SK-N-MC (cell line): ENCODE measurements at regions not wholly inside any gene's neighbourhood (a gene's known extent, or its start where the extent isn't known, plus 50 kb on each side); places are given as distances from the start of the nearest gene placed in this dataset.

Experiments
- DNase-seq: peaks from one replicate; pipeline ENCODE4 v3.0.0-alpha.2; 2011; ENCODE audit warnings: low read depth, low spot score
- H3K27ac ChIP-seq: fragments of 200-600 bp; sonication (generic); 2 replicates; pipeline ENCODE4 v1.5.1; 2016; ENCODE audit warnings: mixed run types
- H3K36me3 ChIP-seq: fragments of 200-600 bp; sonication (generic); 2 replicates; pipeline ENCODE4 v1.6.1; 2017; ENCODE audit warnings: antibody characterized with exemption, low read length, mixed read lengths; ENCODE audit not compliant: insufficient read depth
- H3K4me3 ChIP-seq: fragments of 200-600 bp; sonication (generic); 2 replicates; pipeline ENCODE4 v1.5.1; 2016
- H3K9ac ChIP-seq: fragments of 200-600 bp; sonication (generic); 2 replicates; pipeline ENCODE4 v1.8.0; 2017; ENCODE audit warnings: mixed run types, mixed read lengths; ENCODE audit not compliant: insufficient read length
- H3K9me3 ChIP-seq: fragments of 200-600 bp; sonication (generic); 2 replicates; pipeline ENCODE4 v1.6.1; 2017; ENCODE audit warnings: low read depth, mild to moderate bottlenecking, antibody characterized with exemption, low read length, moderate library complexity, mixed read lengths
- EZH2 ChIP-seq: fragments of 200-600 bp; sonication (generic); IDR thresholded peaks from one replicate; pipeline ENCODE4 v1.6.1; 2017; ENCODE audit warnings: antibody characterized with exemption
- FOXP2 ChIP-seq: optimal IDR thresholded peaks from 2 replicates; pipeline ENCODE3; 2011; ENCODE audit warnings: mild to moderate bottlenecking, moderate library complexity; ENCODE audit not compliant: insufficient read depth; ENCODE audit errors: extremely low read length, control extremely low read depth
- POLR2AphosphoS5 ChIP-seq: IDR thresholded peaks from 2 replicates; pipeline ENCODE4 v1.6.1; 2012; ENCODE audit warnings: mild to moderate bottlenecking, low read depth, low read length, borderline replicate concordance

DNA sequence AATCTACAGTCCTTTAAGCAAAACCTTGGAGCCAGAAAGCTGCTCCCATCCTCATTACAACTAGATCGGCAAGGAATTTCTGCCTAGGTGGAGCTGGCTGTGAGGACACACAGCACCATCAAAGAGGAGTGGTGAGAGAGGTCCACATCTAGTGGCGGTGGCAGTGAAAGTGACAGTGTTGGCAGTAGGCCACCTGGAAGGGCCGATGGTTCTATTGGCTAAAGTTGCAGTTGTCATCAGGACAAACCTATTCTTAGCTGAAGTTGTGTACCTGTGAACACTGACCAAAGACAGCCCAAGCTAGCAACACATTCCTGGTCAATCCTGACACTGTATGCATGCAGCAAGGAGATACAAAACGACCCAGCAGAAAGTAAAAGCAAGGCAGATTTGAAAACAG lies 218.1 kb upstream of the CHAC2 start:
- H3K4me3 ChIP-seq = no peak overlapping the region
- no peak overlapping the region for H3K9ac ChIP-seq
- no peaks in the 10 kb centered on the region for H3K36me3 ChIP-seq
- DNase-seq = no peak
- no peaks in the 10 kb centered on the region for H3K9me3 ChIP-seq
- TF ChIP-seq EZH2 (no peak), FOXP2 (no peak)
- no peak overlapping the region for H3K27ac ChIP-seq

DNA sequence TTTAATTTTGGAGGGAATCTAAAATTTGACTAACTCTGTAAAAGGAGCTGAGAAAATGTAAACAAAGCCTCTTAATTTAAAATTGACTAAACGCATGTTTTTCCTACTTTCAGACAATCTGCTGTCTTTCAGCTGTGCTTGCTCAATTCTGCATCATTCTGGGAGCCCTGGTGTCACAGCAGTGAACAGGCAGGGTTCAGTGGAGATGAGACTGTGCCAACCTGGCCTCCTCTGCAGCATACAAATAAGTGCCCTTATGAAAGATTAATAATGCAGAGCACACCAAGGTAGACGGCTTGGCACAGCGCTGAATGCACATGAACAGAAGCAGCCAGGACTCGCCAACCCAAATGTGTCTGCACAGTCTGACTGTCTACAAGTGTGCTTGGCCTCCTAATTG lies 222.0 kb upstream of the CHAC2 start:
- Histone ChIP-seq H3K36me3 (no peaks in the 10 kb centered on the region), H3K27ac (no peak overlapping the region), H3K9me3 (no peaks in the 10 kb centered on the region), H3K4me3 (no peak overlapping the region), H3K9ac (no peak overlapping the region)
- TF ChIP-seq FOXP2 (no peak), POLR2AphosphoS5 (no peak), EZH2 (no peak)
- DNase-seq = no peak

DNA sequence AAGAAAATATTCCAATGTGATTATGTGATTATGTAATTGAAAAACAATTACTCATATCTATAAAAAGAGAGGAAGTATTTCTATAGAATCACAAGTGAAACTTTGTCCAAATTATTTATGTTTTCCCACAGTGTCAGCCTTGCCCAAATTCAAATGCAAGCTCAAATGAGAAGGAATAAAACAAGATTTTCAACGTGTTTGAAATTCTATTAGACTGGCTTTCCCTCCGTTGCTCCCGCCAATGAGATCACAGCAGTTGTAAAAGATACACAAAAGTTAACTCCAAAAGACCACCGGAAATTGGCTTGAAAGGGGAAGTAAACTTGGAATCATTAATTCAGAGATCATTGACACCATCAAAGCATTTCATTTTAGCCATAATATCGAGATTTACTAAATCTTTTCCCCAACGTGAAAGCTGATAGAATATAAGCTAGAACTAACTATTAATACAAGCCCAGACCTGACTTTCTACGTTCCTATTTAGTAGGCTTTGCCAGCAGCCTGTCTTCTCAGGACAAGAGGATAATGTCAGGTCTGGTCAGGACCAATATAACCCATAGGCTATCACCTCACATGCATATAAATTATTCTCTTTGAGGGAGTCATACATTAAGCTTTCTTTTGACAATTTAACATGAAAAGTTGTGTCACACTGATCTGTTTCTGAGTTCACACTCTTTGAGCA lies 222.6 kb upstream of the CHAC2 start:
- Histone ChIP-seq H3K27ac (no peak overlapping the region), H3K9ac (no peak overlapping the region)

DNA sequence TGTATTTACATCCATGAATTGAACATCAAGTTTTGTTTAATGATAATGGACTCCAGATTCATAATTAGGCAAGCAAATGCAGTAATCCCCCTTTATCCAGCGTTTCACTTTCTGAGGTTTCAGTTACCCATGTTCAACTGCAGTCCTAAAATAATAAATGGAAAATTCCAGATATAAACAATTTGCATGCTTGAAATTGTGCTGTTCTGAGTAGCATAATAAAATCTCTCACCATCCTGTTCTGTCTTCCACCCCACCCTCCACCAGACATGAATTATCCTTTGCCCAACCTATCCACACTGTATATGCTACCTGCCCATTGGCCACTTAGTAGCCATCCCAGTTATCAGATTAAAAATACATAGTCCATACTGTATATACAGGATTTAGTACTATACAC lies 224.5 kb upstream of the CHAC2 start:
- no peak for DNase-seq
- H3K27ac ChIP-seq = no peak overlapping the region

More for the DNA sequence above, 222.6 kb upstream of the CHAC2 start:
- TF ChIP-seq EZH2 (no peak), POLR2AphosphoS5 (no peak), FOXP2 (no peak)
- Histone ChIP-seq H3K9me3 (no peaks in the 10 kb centered on the region), H3K36me3 (no peaks in the 10 kb centered on the region), H3K4me3 (no peak overlapping the region)
- DNase-seq = no peak

DNA sequence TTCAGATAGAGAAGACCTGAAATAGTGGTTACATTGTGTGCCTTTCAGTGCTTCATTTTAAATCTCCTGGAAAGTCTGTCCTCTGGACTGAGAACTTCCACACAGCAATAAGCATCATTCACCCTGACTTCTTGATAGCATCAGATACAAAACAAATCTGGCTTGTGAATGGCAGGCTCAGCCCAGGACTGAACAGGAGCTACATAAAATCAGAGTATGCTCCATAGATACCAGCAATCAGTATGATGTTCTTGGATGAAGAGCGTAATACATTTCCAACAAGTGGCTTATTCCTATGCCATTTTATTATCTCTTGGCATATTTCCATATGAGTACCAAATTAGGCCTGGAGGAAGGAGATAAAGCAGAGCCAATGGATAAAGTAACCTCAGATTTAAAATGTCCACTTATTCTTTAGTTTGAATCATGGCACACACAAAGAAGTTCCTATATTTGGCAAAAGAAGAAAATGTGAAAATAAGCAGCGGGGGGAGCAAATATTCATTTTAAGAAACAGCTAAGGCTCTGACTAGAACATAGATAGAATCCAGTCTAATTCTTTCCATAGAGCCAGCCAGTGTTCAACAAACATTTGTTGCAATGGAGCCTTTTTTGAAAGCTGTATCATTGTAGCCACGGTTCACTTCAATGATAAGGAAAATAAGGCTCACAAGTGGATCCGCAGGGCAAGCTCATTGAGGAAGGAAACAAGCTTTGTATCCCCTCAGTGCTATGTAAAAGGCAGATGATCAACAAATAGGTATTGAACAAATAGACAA lies 230.8 kb upstream of the CHAC2 start:
- Histone ChIP-seq H3K9ac (no peak overlapping the region), H3K36me3 (no peaks in the 10 kb centered on the region), H3K9me3 (no peaks in the 10 kb centered on the region), H3K4me3 (no peak overlapping the region), H3K27ac (no peak overlapping the region)
- DNase-seq = no peak
- no peak for TF ChIP-seq POLR2AphosphoS5
- no peak for TF ChIP-seq FOXP2
- no peak for TF ChIP-seq EZH2

More for the DNA sequence above, 224.5 kb upstream of the CHAC2 start:
- no peak overlapping the region for H3K9ac ChIP-seq
- no peaks in the 10 kb centered on the region for H3K36me3 ChIP-seq
- TF ChIP-seq POLR2AphosphoS5 = no peak
- TF ChIP-seq FOXP2 = no peak
- no peak for TF ChIP-seq EZH2
- H3K4me3 ChIP-seq = no peak overlapping the region
- no peaks in the 10 kb centered on the region for H3K9me3 ChIP-seq

DNA sequence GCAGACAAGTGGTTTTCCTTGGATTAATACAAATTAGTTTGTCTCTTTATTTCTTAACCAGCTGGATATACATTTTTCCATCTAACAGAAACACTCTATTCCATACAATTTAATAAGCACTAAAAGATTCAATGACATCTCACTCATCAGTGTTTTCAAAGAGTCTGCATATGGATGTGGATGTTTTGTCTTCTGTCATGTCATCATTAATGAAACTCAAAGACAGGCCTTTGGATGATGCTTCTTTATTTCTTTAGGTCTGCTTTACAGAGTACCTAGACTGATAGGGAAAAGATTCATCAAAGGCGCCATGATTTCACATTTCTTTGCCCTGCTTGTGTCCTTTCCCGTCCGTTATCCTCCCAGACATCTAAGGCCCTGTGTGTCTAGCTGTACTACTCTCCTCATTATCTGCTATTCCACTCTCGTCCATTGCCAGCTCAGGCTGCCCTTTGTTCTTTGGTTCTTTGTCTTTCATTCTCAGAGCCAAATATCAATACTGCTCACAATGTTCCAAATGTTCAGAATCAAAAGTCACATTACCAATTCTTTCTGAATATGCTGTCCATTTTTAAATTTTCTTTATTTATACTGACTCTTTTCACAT lies 232.3 kb upstream of the CHAC2 start:
- Histone ChIP-seq H3K4me3 (no peak overlapping the region), H3K9ac (no peak overlapping the region), H3K9me3 (no peaks in the 10 kb centered on the region), H3K27ac (no peak overlapping the region), H3K36me3 (no peaks in the 10 kb centered on the region)
- no peak for TF ChIP-seq POLR2AphosphoS5
- no peak for TF ChIP-seq EZH2
- no peak for TF ChIP-seq FOXP2
- DNase-seq = no peak

DNA sequence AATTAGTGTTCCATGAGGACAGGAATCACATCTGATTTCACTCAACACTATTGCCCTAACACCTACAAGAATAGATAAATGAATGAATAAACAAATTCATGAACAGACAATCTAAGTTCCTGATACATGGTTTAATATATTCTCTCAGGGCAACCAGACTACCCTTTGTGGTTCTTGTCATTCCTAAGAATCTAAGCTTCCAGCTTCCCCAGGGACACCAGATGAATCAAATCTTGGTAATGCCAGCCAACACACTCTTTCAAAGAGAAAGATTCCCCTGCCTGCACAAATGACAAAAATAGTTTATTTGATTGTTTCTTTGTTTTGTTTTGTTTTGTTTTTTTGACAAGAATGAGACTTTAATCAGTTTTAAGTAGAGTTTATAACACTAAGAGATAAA lies 237.5 kb upstream of the CHAC2 start:
- H3K9me3 ChIP-seq = no peaks in the 10 kb centered on the region
- H3K36me3 ChIP-seq = no peaks in the 10 kb centered on the region
- no peak for DNase-seq
- no peak overlapping the region for H3K27ac ChIP-seq
- H3K9ac ChIP-seq = no peak overlapping the region
- no peak for TF ChIP-seq EZH2
- TF ChIP-seq FOXP2 = no peak
- TF ChIP-seq POLR2AphosphoS5 = no peak
- no peak overlapping the region for H3K4me3 ChIP-seq

DNA sequence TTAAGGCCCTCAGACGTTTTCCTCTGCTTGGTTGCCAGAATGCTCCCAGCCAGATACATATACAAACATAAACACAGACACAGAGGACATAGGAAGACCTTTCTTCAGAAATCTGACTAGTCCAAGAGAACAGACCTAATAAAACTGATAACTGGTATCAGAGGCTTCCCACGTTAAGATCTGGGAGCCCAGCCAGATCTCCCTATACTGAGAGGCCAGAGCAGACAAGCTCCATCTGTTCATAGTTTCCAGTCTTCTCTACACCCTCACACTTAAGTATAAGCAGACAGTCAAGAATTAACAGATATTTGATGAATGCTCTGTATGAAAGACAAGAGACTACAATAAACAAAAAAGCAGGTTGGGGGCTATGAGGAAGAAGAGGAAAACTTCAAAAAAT lies 240.5 kb upstream of the CHAC2 start:
- Histone ChIP-seq H3K36me3 (no peaks in the 10 kb centered on the region), H3K4me3 (no peak overlapping the region), H3K27ac (no peak overlapping the region), H3K9me3 (no peaks in the 10 kb centered on the region), H3K9ac (no peak overlapping the region)
- TF ChIP-seq FOXP2 (no peak), EZH2 (no peak), POLR2AphosphoS5 (no peak)
- DNase-seq = no peak
